Activated naive CD4-positive, alpha-beta T cell treated with anti-CD3 and anti-CD28 coated beads for 36 hours (primary cell): ENCODE measurements at regions not wholly inside any gene's neighbourhood (a gene's known extent, or its start where the extent isn't known, plus 50 kb on each side); places are given as distances from the start of the nearest gene placed in this dataset.

Experiments
- CTCF ChIA-PET: fragments of 350-600 bp; sonication (Branson Sonifier 250); formaldehyde crosslinking; loops from one replicate; lab custom pipeline; 2021; ENCODE audit warnings: antibody characterized with exemption; lab: Charles Lee
- DNase-seq: peaks from one replicate; pipeline ENCODE4 v3.0.0-alpha.2; 2020
- H3K27ac Mint-ChIP-seq: one replicate; pipeline ENCODE4 v1.8.0; 2021; ENCODE audit warnings: mild to moderate bottlenecking, mixed read lengths
- H3K27me3 Mint-ChIP-seq: one replicate; pipeline ENCODE4 v1.8.0; 2021; ENCODE audit warnings: low read depth, mixed read lengths
- H3K36me3 Mint-ChIP-seq: one replicate; pipeline ENCODE4 v1.8.0; 2021; ENCODE audit warnings: low read depth, mixed read lengths
- H3K4me1 Mint-ChIP-seq: one replicate; pipeline ENCODE4 v1.8.0; 2021; ENCODE audit warnings: low read depth, mixed read lengths
- H3K4me3 Mint-ChIP-seq: one replicate; pipeline ENCODE4 v1.8.0; 2021; ENCODE audit warnings: mild to moderate bottlenecking, moderate library complexity, mixed read lengths
- H3K9me3 Mint-ChIP-seq: one replicate; pipeline ENCODE4 v1.8.0; 2021; ENCODE audit warnings: mixed read lengths
- intact Hi-C: fragments of 100-400 bp; cut with micrococcal nuclease; formaldehyde crosslinking; loops from one replicate; pipeline ENCODE4 v1.15.1; 2023

GRCh38 chr11:116501728-116502127 lies 271.1 kb downstream of the BUD13 start:
- Mint-ChIP-seq H3K4me1 (peaks cover 4% of the 10 kb centered on the region), H3K27ac (no peak overlapping the region), H3K9me3 (no peaks in the 10 kb centered on the region), H3K36me3 (no peaks in the 10 kb centered on the region), H3K27me3 (peaks cover 46% of the 10 kb centered on the region), H3K4me3 (no peak overlapping the region)
- CTCF ChIA-PET, result interaction anchor here (1.3 kb wide), 1 partner anchor 16 kb away, joined by 3 read pairs; no protein-coding TSS in a partner anchor
- no peak for DNase-seq
- intact Hi-C loops, result no loop called here

- peaks cover 46% of the 10 kb centered on the region for H3K27me3 Mint-ChIP-seq
- CTCF ChIA-PET, result interaction anchor here (0.8 to 1.3 kb wide), 2 partner anchors 16 to 133 kb away, joined by 3 read pairs; no protein-coding TSS in a partner anchor
- no peak overlapping the region for H3K27ac Mint-ChIP-seq
- peaks cover 4% of the 10 kb centered on the region for H3K4me1 Mint-ChIP-seq
- no peak overlapping the region for H3K4me3 Mint-ChIP-seq
- H3K9me3 Mint-ChIP-seq, result no peaks in the 10 kb centered on the region
- intact Hi-C loops, result no loop called here
- no peaks in the 10 kb centered on the region for H3K36me3 Mint-ChIP-seq
- no peak for DNase-seq
Observed at GRCh38 chr11:116500947-116501602, 271.7 kb downstream of the BUD13 start.

GRCh38 chr11:116500026-116500946 lies 272.5 kb downstream of the BUD13 start:
- Mint-ChIP-seq H3K36me3 (no peaks in the 10 kb centered on the region), H3K27ac (no peak overlapping the region), H3K4me1 (peaks cover 4% of the 10 kb centered on the region), H3K27me3 (peaks cover 45% of the 10 kb centered on the region), H3K9me3 (no peaks in the 10 kb centered on the region), H3K4me3 (no peak overlapping the region)
- DNase-seq, result no peak
- intact Hi-C loops, result no loop called here
- CTCF ChIA-PET, result interaction anchor here (0.6 to 1.5 kb wide), 6 partner anchors 10 to 132 kb away, joined by 3 to 4 read pairs (median 3); no protein-coding TSS in a partner anchor

GRCh38 chr11:116499396-116500003 lies 273.3 kb downstream of the BUD13 start:
- Mint-ChIP-seq H3K4me3 (no peak overlapping the region), H3K9me3 (no peaks in the 10 kb centered on the region), H3K27ac (no peak overlapping the region), H3K27me3 (peaks cover 38% of the 10 kb centered on the region), H3K36me3 (no peaks in the 10 kb centered on the region), H3K4me1 (peaks cover 4% of the 10 kb centered on the region)
- CTCF ChIA-PET, result interaction anchor here (0.6 to 1.5 kb wide), 5 partner anchors 11 to 92 kb away, joined by 3 to 4 read pairs (median 3); no protein-coding TSS in a partner anchor
- peak; percentile 81 for DNase-seq
- intact Hi-C loops, result no loop called here

GRCh38 chr11:116498161-116498560 lies 274.6 kb downstream of the BUD13 start:
- Mint-ChIP-seq H3K36me3 (no peaks in the 10 kb centered on the region), H3K27me3 (peaks cover 33% of the 10 kb centered on the region), H3K4me3 (no peak overlapping the region), H3K9me3 (no peaks in the 10 kb centered on the region), H3K4me1 (peaks cover 4% of the 10 kb centered on the region), H3K27ac (no peak overlapping the region)
- intact Hi-C loops, result no loop called here
- CTCF ChIA-PET, result interaction anchor here (0.7 to 1.2 kb wide), 3 partner anchors 22 to 111 kb away, joined by 3 to 4 read pairs (median 4); no protein-coding TSS in a partner anchor
- DNase-seq, result no peak

GRCh38 chr11:116492600-116492999 lies 280.2 kb downstream of the BUD13 start:
- no peaks in the 10 kb centered on the region for H3K9me3 Mint-ChIP-seq
- H3K36me3 Mint-ChIP-seq, result no peaks in the 10 kb centered on the region
- no peaks in the 10 kb centered on the region for H3K4me1 Mint-ChIP-seq
- no peak overlapping the region for H3K4me3 Mint-ChIP-seq
- intact Hi-C loops, result no loop called here
- peaks cover 2% of the 10 kb centered on the region for H3K27me3 Mint-ChIP-seq
- no peak for DNase-seq
- CTCF ChIA-PET, result interaction anchor here (0.7 kb wide), 2 partner anchors 15 to 1157 kb away, joined by 3 read pairs; no protein-coding TSS in a partner anchor
- no peak overlapping the region for H3K27ac Mint-ChIP-seq

- CTCF ChIA-PET, result interaction anchor here (0.6 kb wide), 1 partner anchor 25 kb away, joined by 3 read pairs; no protein-coding TSS in a partner anchor
- Mint-ChIP-seq H3K36me3 (no peaks in the 10 kb centered on the region), H3K4me3 (no peak overlapping the region), H3K27me3 (peaks cover 2% of the 10 kb centered on the region), H3K27ac (no peak overlapping the region), H3K9me3 (no peaks in the 10 kb centered on the region), H3K4me1 (no peaks in the 10 kb centered on the region)
- intact Hi-C loops, result no loop called here
- DNase-seq, result no peak
Observed at GRCh38 chr11:116488836-116489389, 283.9 kb downstream of the BUD13 start.

- intact Hi-C loops, result no loop called here
- no peak overlapping the region for H3K4me3 Mint-ChIP-seq
- peaks cover 2% of the 10 kb centered on the region for H3K27me3 Mint-ChIP-seq
- CTCF ChIA-PET, result no interaction called here
- DNase-seq, result no peak
- H3K27ac Mint-ChIP-seq, result no peak overlapping the region
- no peaks in the 10 kb centered on the region for H3K9me3 Mint-ChIP-seq
- H3K4me1 Mint-ChIP-seq, result no peaks in the 10 kb centered on the region
- H3K36me3 Mint-ChIP-seq, result no peaks in the 10 kb centered on the region
Observed at GRCh38 chr11:116485425-116485824, 287.4 kb downstream of the BUD13 start.

GRCh38 chr11:116482716-116483115 lies 290.1 kb downstream of the BUD13 start:
- intact Hi-C loops, result no loop called here
- CTCF ChIA-PET, result no interaction called here
- Mint-ChIP-seq H3K27me3 (no peaks in the 10 kb centered on the region), H3K4me1 (no peaks in the 10 kb centered on the region), H3K27ac (no peak overlapping the region), H3K4me3 (no peak overlapping the region), H3K9me3 (no peaks in the 10 kb centered on the region), H3K36me3 (no peaks in the 10 kb centered on the region)
- no peak for DNase-seq

GRCh38 chr11:116481126-116481675 lies 291.6 kb downstream of the BUD13 start:
- no peaks in the 10 kb centered on the region for H3K9me3 Mint-ChIP-seq
- no peaks in the 10 kb centered on the region for H3K4me1 Mint-ChIP-seq
- CTCF ChIA-PET, result no interaction called here

GRCh38 chr11:116478669-116479668 lies 293.8 kb downstream of the BUD13 start:
- H3K27me3 Mint-ChIP-seq, result no peaks in the 10 kb centered on the region
- H3K4me3 Mint-ChIP-seq, result no peak overlapping the region
- H3K4me1 Mint-ChIP-seq, result no peaks in the 10 kb centered on the region
- CTCF ChIA-PET, result no interaction called here
- intact Hi-C loops, result no loop called here
- no peaks in the 10 kb centered on the region for H3K9me3 Mint-ChIP-seq
- no peak for DNase-seq
- no peaks in the 10 kb centered on the region for H3K36me3 Mint-ChIP-seq
- no peak overlapping the region for H3K27ac Mint-ChIP-seq

More at GRCh38 chr11:116481126-116481675, 291.6 kb downstream of the BUD13 start:
- intact Hi-C loops, result no loop called here
- Mint-ChIP-seq H3K4me3 (no peak overlapping the region), H3K27me3 (no peaks in the 10 kb centered on the region), H3K27ac (no peak overlapping the region), H3K36me3 (no peaks in the 10 kb centered on the region)
- no peak for DNase-seq
